GF-D8 (cell line): ENCODE measurements at regions not wholly inside any gene's neighbourhood (a gene's known extent, or its start where the extent isn't known, plus 50 kb on each side); places are given as distances from the start of the nearest gene placed in this dataset.

ENCODE experiments used
- DNase-seq: peaks from one replicate; lab custom pipeline; 2025; lab: John Stamatoyannopoulos, UW

- DNase-seq: no peak
Observed at GRCh38 chr2:18132697-18133096, 254.2 kb downstream of the KCNS3 start.

- DNase-seq: no peak
Observed at GRCh38 chr2:18131761-18132160, 253.3 kb downstream of the KCNS3 start.

GRCh38 chr2:18129348-18129747, 250.9 kb downstream of the KCNS3 start:
- DNase-seq: no peak

DNA sequence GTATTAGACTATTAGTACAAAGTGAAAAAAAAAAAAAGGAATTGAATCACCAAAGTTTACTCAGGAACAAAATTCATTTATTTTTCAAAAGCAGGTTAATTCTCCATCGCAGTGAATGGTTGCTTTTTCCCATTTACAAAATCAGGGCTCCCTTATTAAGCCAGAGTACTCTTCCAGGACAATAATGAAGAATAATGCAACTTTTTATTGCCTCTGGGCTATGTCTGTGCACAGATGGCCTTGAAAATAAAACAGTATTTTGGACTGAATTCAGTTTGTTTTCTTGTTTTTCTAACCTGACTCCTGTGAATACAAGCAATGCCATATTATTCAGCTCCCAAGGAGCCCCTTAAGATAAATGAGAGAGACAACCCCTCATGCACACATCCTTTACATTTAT, 246.8 kb downstream of the KCNS3 start:
- no peak for DNase-seq

DNA sequence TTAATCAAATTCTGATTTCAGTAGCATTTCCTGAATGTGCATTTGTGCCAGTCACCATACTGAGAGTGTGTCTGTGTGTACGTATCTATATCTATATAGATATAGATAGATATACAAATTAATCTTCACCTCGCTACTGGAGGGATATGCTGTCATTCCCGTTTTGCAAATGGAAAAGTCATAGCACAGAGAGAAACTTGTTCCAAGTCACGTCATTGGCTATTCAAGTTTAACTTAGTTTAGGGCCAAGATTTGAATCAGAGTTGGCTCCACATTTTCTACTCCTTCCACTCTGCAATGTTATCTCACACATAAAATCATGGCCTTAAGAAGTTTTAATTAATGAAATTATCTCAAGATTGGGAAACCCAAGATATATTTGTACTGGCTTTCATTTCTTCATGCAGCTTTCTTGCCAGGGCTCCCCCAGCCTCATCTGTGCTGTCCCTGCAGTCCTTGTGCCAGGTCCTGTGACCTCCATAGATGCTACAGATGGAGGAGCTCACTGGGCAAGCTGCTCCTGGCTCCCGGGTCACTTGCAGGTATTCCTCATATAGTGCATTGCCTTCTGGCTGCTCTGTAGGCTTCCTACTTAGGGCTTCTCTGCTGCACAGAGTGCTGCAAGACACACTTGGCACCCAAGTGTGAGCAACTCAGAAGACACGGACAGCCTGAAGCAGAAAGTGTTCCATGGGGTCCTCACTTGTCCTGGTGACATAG, 245.8 kb downstream of the KCNS3 start:
- no peak for DNase-seq

- no peak for DNase-seq
Observed at GRCh38 chr2:18123577-18123976, 245.1 kb downstream of the KCNS3 start.

DNA sequence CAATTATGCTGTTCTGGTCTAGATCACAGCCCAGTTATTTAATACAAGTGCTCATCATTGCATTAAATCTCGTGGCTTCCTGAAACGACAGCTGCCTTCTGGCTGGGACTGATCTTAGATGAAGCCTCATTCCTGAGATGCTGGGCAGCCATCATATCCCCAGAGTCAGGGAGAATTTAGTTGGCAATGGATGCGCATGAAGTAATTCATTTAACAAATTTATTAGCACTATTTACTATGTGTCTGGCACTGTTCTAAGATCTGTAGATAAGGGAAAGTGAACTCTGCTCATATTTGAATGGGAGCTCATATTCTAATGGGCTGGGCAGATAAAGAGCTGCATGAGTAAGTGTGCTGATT, 244.7 kb downstream of the KCNS3 start:
- no peak for DNase-seq

DNA sequence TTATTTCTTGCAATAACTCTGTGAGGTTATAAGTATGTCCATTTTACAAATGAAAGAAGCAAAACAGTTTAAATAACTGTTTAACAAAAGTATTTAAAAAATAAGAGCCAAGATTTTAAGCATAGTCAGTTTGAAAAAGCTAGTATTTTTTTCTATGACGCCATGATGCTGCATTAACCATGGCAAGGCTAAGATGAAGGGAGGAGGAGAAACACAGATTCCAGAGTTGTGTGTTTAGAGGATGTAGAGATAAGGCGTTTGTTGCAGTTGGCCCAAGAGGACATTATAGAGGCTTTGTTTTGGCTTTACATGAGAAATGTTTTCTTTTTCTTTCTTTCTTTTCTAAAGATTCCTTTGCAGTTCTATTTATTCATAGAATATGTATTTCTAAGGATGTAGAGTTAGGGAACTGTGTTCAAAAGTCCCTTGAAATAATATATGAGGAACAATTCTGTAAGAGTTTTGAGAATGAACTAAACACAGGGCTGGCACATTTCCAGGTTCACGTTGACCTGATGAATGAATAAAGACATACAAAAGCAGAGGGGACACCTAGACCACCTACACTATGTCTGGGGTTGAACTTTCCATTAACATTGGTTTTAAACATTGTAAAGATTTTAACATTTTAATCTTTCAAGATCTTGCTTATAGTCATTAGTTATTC, 244.2 kb downstream of the KCNS3 start:
- no peak for DNase-seq

DNA sequence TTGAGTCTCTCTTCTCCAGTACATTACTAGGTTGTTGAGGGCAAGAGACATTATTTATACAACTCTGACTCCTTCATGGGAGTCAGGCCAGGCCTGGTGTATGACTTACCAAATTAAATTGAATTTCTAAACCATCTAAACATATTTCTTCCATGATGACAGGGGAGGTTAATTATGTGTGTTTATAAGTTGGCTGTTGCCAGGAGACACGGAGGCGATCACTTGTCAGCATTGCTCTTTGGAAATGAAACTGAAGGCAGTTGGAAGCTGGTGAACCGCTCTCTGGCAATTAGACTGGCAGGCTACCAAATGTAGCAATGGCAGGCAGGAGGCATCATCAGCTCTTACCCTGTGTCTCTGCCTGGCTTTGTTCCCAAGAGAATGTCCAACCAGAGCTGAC, 241.4 kb downstream of the KCNS3 start:
- DNase-seq: no peak

DNA sequence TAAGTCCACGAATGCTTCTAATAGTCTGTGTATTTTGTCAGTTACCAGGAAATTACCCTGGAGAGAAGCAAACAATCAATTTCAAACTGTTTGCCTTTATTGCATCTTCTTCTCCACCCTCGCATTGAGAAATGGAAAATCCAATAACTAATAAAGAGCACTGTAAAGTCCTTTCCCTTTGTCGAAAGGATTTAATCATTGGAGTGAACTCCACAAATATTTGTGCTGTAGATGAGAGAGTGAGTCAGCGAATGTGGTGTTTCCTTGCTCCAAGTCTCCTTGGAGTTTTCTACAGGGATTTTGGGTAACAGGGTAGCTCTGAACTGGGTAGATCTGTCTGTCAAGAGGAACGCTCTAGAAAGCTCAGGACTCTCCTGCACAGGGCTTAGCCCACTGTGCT, 240.2 kb downstream of the KCNS3 start:
- DNase-seq: no peak

- DNase-seq: no peak
Observed at GRCh38 chr2:18117592-18117991, 239.1 kb downstream of the KCNS3 start.

GRCh38 chr2:18110222-18110621, 231.8 kb downstream of the KCNS3 start:
- no peak for DNase-seq

DNA sequence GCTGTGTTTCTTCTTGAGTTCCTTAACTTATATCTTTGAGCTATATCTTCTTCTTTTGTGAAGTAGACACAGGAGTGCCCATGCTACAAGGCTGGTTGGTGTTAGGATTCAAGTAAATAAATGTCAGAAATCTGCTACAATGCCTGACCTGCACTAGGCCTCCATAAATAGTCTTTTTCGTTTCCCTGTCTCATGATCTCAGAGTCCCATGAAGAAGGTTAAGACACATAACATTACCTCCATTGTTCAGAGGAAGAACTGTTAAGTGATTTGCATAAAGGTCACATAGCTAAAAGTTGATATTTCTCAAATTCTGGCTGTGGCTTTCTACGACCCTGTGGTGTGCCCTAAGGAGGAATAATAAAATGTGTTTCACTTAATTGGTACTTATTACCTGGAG, 228.4 kb downstream of the KCNS3 start:
- DNase-seq: no peak

DNA sequence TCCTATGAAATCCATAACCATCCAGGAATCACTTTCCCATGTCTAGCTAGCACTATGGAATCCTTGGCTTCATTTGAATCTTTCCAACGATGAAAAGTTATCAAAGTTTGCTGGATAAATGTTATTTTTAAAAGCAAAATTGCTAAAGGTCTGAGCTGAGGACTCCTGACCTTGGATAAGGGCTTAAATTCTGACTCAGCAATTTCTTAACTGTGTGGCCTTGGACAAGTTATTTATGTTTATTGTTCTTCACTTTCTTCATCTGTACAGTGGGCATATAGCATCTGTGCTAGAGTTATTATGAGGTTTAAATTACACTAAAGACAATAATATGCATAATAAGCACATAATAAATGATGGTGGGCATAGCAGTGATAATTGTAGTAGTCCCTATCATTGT, 227.5 kb downstream of the KCNS3 start:
- DNase-seq: no peak

GRCh38 chr2:18104595-18105224, 226.2 kb downstream of the KCNS3 start:
- no peak for DNase-seq

DNA sequence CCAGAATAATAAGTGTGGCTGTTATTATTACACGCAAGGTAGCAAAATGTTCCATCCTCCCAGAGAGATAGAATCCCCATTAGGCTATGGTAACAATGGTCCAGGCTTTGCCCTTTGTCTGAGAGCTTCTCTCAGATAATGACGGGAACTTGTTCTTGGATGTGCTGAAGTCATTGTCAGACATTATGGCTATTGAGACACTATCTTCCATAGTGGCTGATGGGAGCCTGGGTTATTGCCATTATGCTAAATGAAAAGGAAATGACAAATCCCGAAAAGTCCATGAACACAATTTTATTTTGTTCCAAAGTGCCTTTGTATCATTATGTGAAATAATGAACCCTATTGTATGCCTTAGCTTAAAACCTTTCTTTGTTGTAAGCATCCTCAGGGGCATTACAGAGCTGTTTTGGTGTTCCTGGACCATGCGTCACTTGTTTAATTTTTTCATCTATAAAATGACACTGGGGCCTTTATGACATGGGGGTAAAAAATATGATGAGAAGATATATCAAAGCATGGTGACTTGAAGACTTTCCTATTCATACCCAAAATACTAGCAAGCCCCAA, 218.5 kb downstream of the KCNS3 start:
- DNase-seq: no peak

DNA sequence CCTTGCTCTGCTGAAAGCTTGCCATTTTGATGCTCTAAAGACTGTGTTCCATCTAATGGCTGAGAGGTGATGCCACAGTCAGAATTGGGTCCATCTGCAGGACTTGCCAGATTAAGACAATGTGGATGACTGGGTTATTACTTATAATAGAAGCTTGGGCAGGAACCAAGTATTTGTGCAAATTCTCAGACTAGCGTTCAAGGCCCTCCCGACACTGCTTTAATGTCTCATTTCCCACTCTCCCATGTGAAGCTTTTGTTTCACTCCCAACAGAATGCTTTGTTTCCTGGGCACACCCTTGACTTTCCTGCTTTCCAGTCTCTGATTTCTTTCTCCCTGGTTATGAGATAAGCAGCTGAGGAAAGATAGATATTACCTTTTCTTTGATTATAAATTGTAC, 215.8 kb downstream of the KCNS3 start:
- DNase-seq: no peak

GRCh38 chr2:18093196-18093595, 214.7 kb downstream of the KCNS3 start:
- DNase-seq: no peak

- DNase-seq: no peak
Observed at GRCh38 chr2:18092760-18093159, 214.3 kb downstream of the KCNS3 start.

GRCh38 chr2:18085593-18085992, 207.1 kb downstream of the KCNS3 start:
- no peak for DNase-seq

DNA sequence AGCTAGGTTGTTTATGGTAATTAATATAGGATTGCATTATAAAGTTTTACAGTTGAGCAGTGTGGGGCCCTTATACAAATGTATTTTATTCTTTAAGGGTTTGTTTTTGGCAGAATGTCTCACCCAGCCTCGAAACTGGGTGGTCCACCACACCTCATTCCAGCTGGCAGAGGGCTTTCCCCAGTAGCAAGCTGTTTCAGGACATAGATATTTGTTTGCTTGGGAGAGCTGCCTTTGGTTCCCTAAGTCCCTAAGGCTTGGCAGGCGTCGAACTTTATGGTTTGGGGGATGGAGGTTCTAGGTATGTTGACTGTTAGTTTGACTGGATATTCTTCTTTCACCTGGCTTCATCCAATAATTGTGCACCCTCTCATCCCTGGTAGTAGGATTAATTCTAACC, 205.9 kb downstream of the KCNS3 start:
- DNase-seq: no peak

- no peak for DNase-seq
Observed at GRCh38 chr2:18083806-18084205, 205.3 kb downstream of the KCNS3 start.

- DNase-seq: no peak
Observed at GRCh38 chr2:18078216-18078615, 199.7 kb downstream of the KCNS3 start.
